Rectal smooth muscle tissue (tissue), 1 donor: ENCODE measurements at regions not wholly inside any gene's neighbourhood (a gene's known extent, or its start where the extent isn't known, plus 50 kb on each side); places are given as distances from the start of the nearest gene placed in this dataset.

Experiments used
- H3K27ac ChIP-seq: one replicate; pipeline ENCODE4 v1.7.0; 2013; ENCODE audit warnings: low read depth, low read length, inconsistent platforms
- H3K27me3 ChIP-seq: one replicate; pipeline ENCODE4 v1.7.0; 2013; ENCODE audit warnings: low read length; ENCODE audit not compliant: control insufficient read depth, insufficient read depth
- H3K36me3 ChIP-seq: one replicate; pipeline ENCODE4 v1.7.0; 2013; ENCODE audit warnings: low read length; ENCODE audit not compliant: control insufficient read depth, insufficient read depth
- H3K4me1 ChIP-seq: one replicate; pipeline ENCODE4 v1.7.0; 2013; ENCODE audit warnings: low read length; ENCODE audit not compliant: control insufficient read depth, insufficient read depth
- H3K4me3 ChIP-seq: one replicate; pipeline ENCODE4 v1.7.0; 2013; ENCODE audit warnings: low read length
- H3K9ac ChIP-seq: one replicate; pipeline ENCODE4 v1.7.0; 2013; ENCODE audit warnings: low read length

DNA sequence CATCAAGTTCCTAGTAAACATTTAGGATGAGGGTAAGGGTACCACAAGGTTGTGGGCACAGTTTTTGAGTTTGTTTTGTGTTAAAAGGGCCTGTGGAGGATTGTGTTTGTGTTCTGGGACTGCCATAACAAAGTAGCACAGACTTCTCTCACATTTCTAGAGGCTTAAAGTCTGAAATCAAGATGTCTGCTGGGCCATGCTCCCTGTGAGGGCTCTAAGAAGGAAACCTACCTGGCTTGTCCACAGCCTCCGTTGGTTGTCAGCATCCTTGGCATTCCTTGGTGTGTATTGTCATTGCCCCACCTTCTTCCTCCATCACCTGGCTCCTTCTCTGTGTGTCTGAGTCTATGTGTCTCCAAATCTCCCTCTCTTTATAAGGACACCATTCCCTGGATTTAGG lies 808.1 kb upstream of the RBFOX1 start:
- H3K27me3 ChIP-seq, result no peaks in the 10 kb centered on the region
- H3K27ac ChIP-seq, result no peak overlapping the region
- no peak overlapping the region for H3K9ac ChIP-seq
- H3K4me1 ChIP-seq, result no peaks in the 10 kb centered on the region
- H3K36me3 ChIP-seq, result no peaks in the 10 kb centered on the region
- H3K4me3 ChIP-seq, result no peak overlapping the region

DNA sequence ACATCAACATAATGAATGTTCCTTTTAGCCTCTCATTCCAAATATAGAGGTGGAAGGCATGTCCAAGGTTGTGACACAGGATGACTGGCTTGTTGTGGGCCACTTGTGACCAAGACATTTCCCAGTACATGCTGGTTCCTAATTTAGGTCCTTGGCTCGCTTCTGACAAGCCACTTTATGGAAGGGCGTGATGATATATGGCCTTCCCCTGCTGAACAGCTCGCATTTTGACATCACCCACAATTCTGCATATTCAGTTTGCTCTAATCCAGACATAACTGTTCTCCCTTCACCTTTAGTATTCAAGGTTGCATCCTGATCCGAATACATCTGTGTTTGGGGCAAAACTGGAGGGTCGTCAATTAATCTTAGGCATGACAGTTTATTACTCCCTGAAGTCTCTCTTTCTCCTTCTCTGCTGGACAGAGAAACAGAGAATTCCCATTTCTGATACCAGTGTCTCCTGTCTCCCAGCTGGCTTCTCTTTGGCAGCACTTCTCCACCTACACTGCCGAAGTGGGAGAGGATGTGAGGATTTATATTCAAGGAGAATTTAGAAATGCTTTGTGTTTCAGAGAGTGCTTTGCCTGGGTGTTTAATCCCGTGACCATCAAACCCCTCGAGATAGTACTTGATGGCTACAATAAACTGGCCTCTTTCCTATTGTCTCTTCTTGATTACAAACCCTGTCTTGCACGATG lies 815.5 kb upstream of the RBFOX1 start:
- no peaks in the 10 kb centered on the region for H3K27me3 ChIP-seq
- no peaks in the 10 kb centered on the region for H3K4me1 ChIP-seq
- H3K27ac ChIP-seq, result no peak overlapping the region
- H3K36me3 ChIP-seq, result no peaks in the 10 kb centered on the region
- no peak overlapping the region for H3K4me3 ChIP-seq
- H3K9ac ChIP-seq, result no peak overlapping the region

DNA sequence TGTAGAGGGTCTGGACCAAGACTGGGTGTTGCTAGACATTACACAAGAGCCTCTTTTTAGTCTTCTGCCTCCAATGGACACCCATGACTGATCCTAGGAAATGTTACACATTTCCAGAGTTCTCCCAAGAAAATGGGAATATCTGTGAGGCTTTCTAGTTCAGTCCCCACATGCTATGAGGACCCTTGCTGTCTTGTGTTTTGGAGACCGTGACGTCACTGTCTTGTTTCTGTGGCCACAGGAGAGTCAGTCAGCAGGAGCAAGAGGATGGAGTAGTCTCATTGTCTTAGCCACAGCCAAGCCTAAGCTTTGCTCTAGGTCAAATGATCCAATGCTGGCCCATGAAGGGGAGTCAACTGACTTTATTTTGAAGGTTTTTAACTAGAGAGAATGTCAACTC lies 820.1 kb upstream of the RBFOX1 start:
- Histone ChIP-seq H3K4me1 (no peaks in the 10 kb centered on the region), H3K9ac (no peak overlapping the region), H3K36me3 (no peaks in the 10 kb centered on the region), H3K27me3 (no peaks in the 10 kb centered on the region), H3K4me3 (no peak overlapping the region), H3K27ac (no peak overlapping the region)

DNA sequence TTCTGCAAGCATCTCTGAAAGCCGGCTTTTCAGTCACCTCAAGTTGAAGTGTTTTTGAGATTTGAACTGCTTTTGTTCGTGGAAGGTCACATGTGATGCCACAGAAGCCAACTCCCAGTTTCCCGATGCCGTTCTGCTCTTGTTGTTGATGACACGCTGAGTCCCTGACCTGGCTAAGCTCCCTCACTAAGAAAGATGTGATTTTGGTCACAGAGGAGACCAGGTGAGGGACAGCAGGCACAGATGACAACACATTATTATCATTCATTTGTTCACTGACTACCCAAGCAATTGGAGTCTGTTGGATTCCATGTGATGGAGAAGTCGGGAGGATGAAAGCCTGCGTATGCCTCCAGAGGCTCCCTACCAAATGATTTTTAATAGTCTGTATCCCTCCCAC lies 822.4 kb upstream of the RBFOX1 start:
- Histone ChIP-seq H3K9ac (no peak overlapping the region), H3K36me3 (no peaks in the 10 kb centered on the region), H3K4me1 (no peaks in the 10 kb centered on the region), H3K27me3 (no peaks in the 10 kb centered on the region), H3K27ac (no peak overlapping the region), H3K4me3 (no peak overlapping the region)

DNA sequence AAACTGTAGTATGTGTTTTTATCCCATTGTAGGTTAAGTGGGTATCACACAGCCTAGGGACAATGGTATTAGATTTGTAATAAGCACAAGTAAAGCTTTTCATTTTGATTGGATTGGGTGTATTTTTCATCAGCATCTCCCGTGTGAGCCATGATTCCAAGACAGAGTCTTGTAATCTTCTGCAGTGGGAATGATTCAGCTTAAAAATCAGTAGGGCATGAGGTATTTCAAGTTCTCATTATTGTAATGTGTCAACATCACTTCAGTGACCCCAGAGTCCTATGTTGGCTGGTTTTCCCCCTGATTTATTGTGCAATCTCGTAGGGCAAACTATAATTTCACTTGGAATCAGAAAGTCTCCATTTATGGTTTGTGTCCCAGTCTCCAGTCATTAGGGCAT lies 833.2 kb upstream of the RBFOX1 start:
- Histone ChIP-seq H3K27me3 (no peaks in the 10 kb centered on the region), H3K9ac (no peak overlapping the region), H3K4me1 (no peaks in the 10 kb centered on the region), H3K27ac (no peak overlapping the region), H3K4me3 (no peak overlapping the region), H3K36me3 (no peaks in the 10 kb centered on the region)

DNA sequence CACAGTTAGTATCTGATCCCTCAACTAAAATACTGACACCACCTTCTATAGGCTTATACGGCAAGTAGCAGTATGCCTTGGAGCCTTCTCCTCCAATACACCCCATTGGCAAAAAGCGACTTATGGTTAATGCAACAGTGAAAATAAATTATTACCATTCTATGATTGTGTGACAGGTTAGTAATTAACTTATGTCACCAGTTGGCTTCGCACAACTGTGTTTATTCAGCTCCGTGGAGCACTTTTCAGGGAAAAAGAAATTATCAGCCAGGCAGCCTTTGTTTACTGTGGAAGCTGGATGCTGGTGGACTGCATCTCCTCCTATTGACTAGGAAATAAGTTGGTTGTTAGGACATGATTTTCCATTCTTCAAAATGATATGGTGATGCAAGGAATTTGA lies 833.8 kb upstream of the RBFOX1 start:
- Histone ChIP-seq H3K4me3 (no peak overlapping the region), H3K27me3 (no peaks in the 10 kb centered on the region), H3K9ac (no peak overlapping the region)

DNA sequence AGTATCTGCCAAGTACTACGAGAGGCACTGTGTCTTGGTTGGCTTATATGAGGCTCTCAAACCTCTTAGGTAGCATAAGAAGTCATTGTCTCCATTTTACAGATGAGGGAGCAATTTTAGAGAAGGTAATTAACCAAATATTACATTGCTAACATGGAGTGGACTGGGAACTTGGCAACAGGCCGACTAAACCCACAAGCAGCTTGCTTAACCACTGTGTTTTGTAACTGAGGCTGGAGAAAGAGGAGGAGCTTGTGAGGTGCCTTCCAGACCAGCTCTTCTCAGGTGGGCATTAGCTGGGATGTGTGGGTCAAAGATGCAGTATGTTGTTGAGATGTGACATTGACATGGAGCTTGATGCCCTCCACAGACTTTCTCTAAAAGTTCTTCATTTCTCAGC lies 835.6 kb upstream of the RBFOX1 start:
- no peak overlapping the region for H3K9ac ChIP-seq
- H3K36me3 ChIP-seq, result no peaks in the 10 kb centered on the region
- no peak overlapping the region for H3K4me3 ChIP-seq
- H3K27me3 ChIP-seq, result no peaks in the 10 kb centered on the region
- H3K27ac ChIP-seq, result no peak overlapping the region
- no peaks in the 10 kb centered on the region for H3K4me1 ChIP-seq

More for the DNA sequence above, 833.8 kb upstream of the RBFOX1 start:
- H3K36me3 ChIP-seq, result no peaks in the 10 kb centered on the region
- no peaks in the 10 kb centered on the region for H3K4me1 ChIP-seq
- H3K27ac ChIP-seq, result no peak overlapping the region

DNA sequence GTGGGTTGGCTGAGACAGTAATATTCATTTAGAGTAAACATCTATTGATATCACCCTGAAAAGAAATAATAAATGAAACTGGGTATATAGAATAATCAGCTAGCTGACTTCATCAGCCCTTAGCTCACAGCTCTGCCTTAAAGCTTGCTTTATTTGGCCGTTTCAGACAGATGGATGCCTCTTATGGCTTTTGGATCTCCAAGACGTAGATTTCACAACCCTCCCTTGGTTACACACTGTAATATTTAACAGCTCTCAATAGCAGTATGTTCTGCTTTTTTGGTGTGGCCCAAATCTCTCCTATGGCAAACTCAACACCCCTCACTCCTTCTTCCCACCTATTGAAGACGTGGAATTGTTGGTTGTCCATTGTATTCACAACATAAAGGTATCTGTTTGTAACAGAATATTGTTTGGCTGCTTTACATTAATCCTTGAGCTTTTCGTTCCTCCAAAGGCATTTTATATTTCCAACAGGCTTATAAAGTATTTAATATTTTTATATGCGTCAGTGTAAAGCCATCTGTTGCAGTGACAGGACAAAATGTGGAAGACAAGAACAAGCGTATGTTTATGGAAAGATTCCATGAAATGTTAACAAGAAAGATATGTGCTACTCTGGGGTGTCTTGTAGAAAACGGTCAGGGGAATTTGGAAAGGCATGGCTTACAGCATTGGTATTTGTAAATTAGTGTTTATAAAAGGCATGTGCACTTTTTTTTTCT lies 837.0 kb upstream of the RBFOX1 start:
- no peaks in the 10 kb centered on the region for H3K4me1 ChIP-seq
- no peak overlapping the region for H3K4me3 ChIP-seq
- H3K27ac ChIP-seq, result no peak overlapping the region

DNA sequence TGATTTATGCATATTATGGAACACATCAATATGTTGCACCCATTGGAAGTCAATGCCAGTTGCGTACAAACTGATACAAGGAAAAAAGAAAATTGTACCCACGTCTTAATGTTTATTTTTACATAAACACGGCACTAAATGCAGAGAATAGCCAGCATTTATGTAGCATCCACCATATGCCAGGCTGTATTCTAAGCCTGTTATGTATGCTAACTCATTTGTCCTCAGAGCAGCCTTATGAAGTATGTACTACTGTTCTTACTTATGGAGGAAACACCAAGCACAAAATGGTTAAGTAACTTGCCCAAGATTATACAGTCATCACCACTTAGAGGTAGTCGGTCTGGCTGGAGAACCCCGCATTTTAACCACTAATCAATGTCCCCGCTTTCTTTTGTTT lies 837.9 kb upstream of the RBFOX1 start:
- no peak overlapping the region for H3K27ac ChIP-seq
- H3K27me3 ChIP-seq, result no peaks in the 10 kb centered on the region
- no peak overlapping the region for H3K4me3 ChIP-seq
- H3K4me1 ChIP-seq, result no peaks in the 10 kb centered on the region
- H3K36me3 ChIP-seq, result no peaks in the 10 kb centered on the region
- H3K9ac ChIP-seq, result no peak overlapping the region

More for the DNA sequence above, 837.0 kb upstream of the RBFOX1 start:
- Histone ChIP-seq H3K36me3 (no peaks in the 10 kb centered on the region), H3K9ac (no peak overlapping the region), H3K27me3 (no peaks in the 10 kb centered on the region)

DNA sequence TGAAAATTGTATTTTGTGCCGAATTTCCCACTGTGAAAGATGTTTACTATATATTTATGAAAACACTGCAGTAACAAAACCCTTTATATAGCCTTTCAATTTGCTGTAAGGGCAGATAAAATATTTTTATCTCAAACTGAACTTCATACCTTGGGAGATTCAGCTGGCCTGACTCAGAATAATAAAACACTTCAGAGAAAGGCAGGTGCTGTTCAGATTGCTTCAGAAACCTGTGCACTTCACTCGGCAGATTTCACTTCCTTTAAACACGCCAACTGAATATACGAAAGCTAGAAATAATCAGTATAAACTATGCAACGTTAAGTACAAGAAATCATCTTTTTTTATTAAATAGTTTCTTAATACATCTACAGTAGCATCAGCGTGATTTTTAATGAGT lies 839.1 kb upstream of the RBFOX1 start:
- H3K4me1 ChIP-seq, result no peaks in the 10 kb centered on the region
- no peak overlapping the region for H3K4me3 ChIP-seq
- H3K27me3 ChIP-seq, result no peaks in the 10 kb centered on the region
- no peaks in the 10 kb centered on the region for H3K36me3 ChIP-seq
- no peak overlapping the region for H3K9ac ChIP-seq
- no peak overlapping the region for H3K27ac ChIP-seq

DNA sequence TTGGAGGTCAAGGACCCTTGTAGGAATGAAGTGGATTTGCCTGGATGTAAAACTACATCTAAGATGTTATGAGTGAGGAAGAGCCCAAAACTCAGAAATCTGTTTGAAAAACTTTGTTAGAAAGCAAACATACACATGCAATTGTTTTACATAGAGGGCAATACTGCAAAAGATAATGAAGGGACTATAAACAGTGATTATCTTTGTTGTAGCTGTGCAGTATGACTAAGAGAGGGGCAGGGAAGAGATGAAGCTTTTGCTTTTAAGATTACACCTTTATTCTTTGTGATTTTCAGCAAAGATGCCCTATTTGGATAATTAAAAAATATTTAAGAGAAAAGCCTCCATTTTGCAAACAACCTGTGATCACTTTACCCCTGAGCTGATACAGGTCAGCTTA lies 839.9 kb upstream of the RBFOX1 start:
- Histone ChIP-seq H3K27ac (no peak overlapping the region), H3K4me1 (no peaks in the 10 kb centered on the region), H3K9ac (no peak overlapping the region), H3K27me3 (no peaks in the 10 kb centered on the region), H3K4me3 (no peak overlapping the region), H3K36me3 (no peaks in the 10 kb centered on the region)

DNA sequence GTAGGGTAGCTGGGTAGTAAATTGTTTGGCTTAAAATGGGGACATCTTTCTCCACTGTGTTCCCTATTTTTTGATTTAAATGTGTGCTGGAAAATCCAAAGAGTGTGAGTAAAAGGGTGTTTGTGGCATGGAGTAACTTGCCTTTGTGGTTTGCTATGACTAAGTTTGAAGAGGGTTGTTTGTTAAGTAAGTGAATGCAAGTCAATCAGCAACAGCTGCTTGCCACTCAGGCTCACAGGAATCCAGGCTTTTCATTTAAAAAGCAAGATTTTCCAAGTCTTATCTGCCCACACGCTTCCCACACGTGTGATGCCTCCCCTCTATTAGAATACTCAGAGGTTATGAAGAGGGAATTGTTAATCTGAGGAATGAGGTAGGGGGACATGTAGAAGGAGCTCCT lies 847.7 kb upstream of the RBFOX1 start:
- no peak overlapping the region for H3K4me3 ChIP-seq
- no peak overlapping the region for H3K27ac ChIP-seq
- no peaks in the 10 kb centered on the region for H3K4me1 ChIP-seq
- no peaks in the 10 kb centered on the region for H3K36me3 ChIP-seq
- no peak overlapping the region for H3K9ac ChIP-seq
- no peaks in the 10 kb centered on the region for H3K27me3 ChIP-seq

DNA sequence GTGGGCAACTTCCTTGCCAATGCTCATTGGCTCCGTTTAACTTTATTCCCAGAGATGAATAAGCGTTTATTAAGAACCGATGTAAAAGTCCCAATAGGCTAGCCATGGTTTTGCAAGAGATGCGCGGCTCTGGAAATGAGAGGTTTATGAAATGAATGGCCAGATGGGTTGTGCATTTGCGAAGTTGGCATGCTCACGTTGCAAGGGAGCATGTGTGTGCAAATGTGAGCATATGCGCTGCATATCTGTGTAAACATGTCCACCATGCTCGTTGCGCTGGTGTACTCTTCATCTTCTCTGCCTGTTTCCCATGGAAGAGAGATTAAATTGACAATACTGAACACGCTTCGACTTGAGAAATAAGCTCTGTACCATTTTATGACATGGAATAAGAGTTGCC lies 848.6 kb upstream of the RBFOX1 start:
- no peaks in the 10 kb centered on the region for H3K27me3 ChIP-seq
- no peaks in the 10 kb centered on the region for H3K4me1 ChIP-seq
- no peak overlapping the region for H3K4me3 ChIP-seq
- no peak overlapping the region for H3K9ac ChIP-seq
- H3K36me3 ChIP-seq, result no peaks in the 10 kb centered on the region
- H3K27ac ChIP-seq, result no peak overlapping the region
